H1 (cell line): ENCODE measurements at regions not wholly inside any gene's neighbourhood (a gene's known extent, or its start where the extent isn't known, plus 50 kb on each side); places are given as distances from the start of the nearest gene placed in this dataset.

Experiments
- CTCF ChIA-PET: fragments of 300-600 bp; sonication (Branson Sonifier 250); formaldehyde crosslinking; loops from one replicate; lab custom pipeline; 2021; ENCODE audit not compliant: partially characterized antibody; lab: Charles Lee
- POLR2A ChIA-PET: fragments of 300-600 bp; sonication (Branson Sonifier 250); formaldehyde crosslinking; loops from one replicate; lab custom pipeline; 2021; ENCODE audit warnings: inconsistent platforms; ENCODE audit not compliant: partially characterized antibody; lab: Charles Lee
- DNase-seq, 2 experiments: peaks; one replicate each; pipeline versions ENCODE4 v3.0.0 to v3.0.0-alpha.2; 2010 to 2022; ENCODE audit warnings: low spot score in 2 of 2, low read depth in 1 of 2, mixed read lengths in 1 of 2
- FAIRE-seq: peaks from 2 replicates; lab custom pipeline; 2011; peaks lifted over from hg19 to GRCh38; lab: Jason Lieb, UNC
- H2AFZ ChIP-seq: 2 replicates; pipeline ENCODE4 v1.8.1; 2012; ENCODE audit warnings: low read length, inconsistent platforms
- H2AK5ac ChIP-seq: 2 replicates; pipeline ENCODE4 v1.6.1; 2013; ENCODE audit warnings: low read depth, low read length
- H2BK120ac ChIP-seq: replicated peaks from 2 replicates; pipeline ENCODE3; 2013; ENCODE audit warnings: low read depth, low read length, inconsistent platforms
- H2BK12ac ChIP-seq: 2 replicates; pipeline ENCODE4 v1.6.1; 2013; ENCODE audit warnings: low read depth, low read length
- H2BK15ac ChIP-seq: 2 replicates; pipeline ENCODE4 v1.6.1; 2013; ENCODE audit warnings: low read length
- H2BK20ac ChIP-seq: 2 replicates; pipeline ENCODE4 v1.6.1; 2013; ENCODE audit warnings: low read length
- H2BK5ac ChIP-seq: 2 replicates; pipeline ENCODE4 v1.6.1; 2013; ENCODE audit warnings: low read depth, low read length
- H3K14ac ChIP-seq: 2 replicates; pipeline ENCODE4 v1.6.1; 2013; ENCODE audit warnings: inconsistent platforms; ENCODE audit not compliant: insufficient read length
- H3K18ac ChIP-seq: 2 replicates; pipeline ENCODE4 v1.6.1; 2013; ENCODE audit warnings: low read length; ENCODE audit errors: extremely low read depth
- H3K23ac ChIP-seq: 2 replicates; pipeline ENCODE4 v1.6.1; 2013; ENCODE audit warnings: inconsistent platforms; ENCODE audit not compliant: insufficient read length
- H3K23me2 ChIP-seq: 2 replicates; pipeline ENCODE4 v1.6.1; 2013; ENCODE audit warnings: low read depth, low read length
- H3K27ac ChIP-seq: 2 replicates; pipeline ENCODE4 v1.6.1; 2011; ENCODE audit warnings: low read depth, low read length, inconsistent platforms
- H3K27me3 ChIP-seq, 4 experiments: replicated peaks in 1 of 4; 1 replicate in 1 of 4; 2 replicates in 3 of 4; pipeline versions ENCODE4 v1.6.1 to v1.8.1; 2011 to 2013; ENCODE audit warnings: low read length in 3 of 4, mild to moderate bottlenecking in 3 of 4, inconsistent platforms in 2 of 4, mixed read lengths in 2 of 4, moderate library complexity in 1 of 4; ENCODE audit not compliant: control insufficient read depth in 3 of 4, insufficient read depth in 3 of 4; ENCODE audit errors: extremely low read depth in 1 of 4
- H3K36me3 ChIP-seq, 4 experiments: 2 replicates each; pipeline versions ENCODE4 v1.6.1 to v1.8.1; 2011 to 2013; ENCODE audit warnings: mild to moderate bottlenecking in 4 of 4, low read length in 3 of 4, moderate library complexity in 2 of 4, control low read depth in 1 of 4, inconsistent platforms in 1 of 4; ENCODE audit not compliant: insufficient read depth in 4 of 4, control insufficient read depth in 2 of 4
- H3K4ac ChIP-seq: replicated peaks from 2 replicates; pipeline ENCODE3; 2013; ENCODE audit warnings: low read length, low read depth, mixed read lengths, inconsistent platforms; ENCODE audit not compliant: insufficient read length
- H3K4me1 ChIP-seq, 4 experiments: replicated peaks in 1 of 4; 1 replicate in 1 of 4; 2 replicates in 3 of 4; pipeline versions ENCODE4 v1.6.1 to v1.8.1; 2011 to 2013; ENCODE audit warnings: low read length in 3 of 4, inconsistent platforms in 2 of 4, mixed read lengths in 1 of 4; ENCODE audit not compliant: insufficient read depth in 4 of 4, control insufficient read depth in 3 of 4
- H3K4me2 ChIP-seq, 2 experiments: 2 replicates each; pipeline versions ENCODE4 v1.6.1 to v1.8.1; 2011 to 2013; ENCODE audit warnings: low read depth in 2 of 2, low read length in 2 of 2, control low read depth in 1 of 2, inconsistent platforms in 1 of 2, mild to moderate bottlenecking in 1 of 2; ENCODE audit not compliant: insufficient read depth in 1 of 2
- H3K4me3 ChIP-seq, 4 experiments: fragments of 200-600, 300-600 bp in 1 of 4; sonication (generic), shearing (Covaris generic), sonication (Bioruptor Twin) in 1 of 4; 2 replicates each; pipeline versions ENCODE4 v1.5.1 to v1.8.1; 2011 to 2016; ENCODE audit warnings: low read length in 4 of 4, low read depth in 3 of 4, control low read depth in 2 of 4, inconsistent platforms in 2 of 4, mild to moderate bottlenecking in 2 of 4, mixed read lengths in 1 of 4, moderate library complexity in 1 of 4; ENCODE audit not compliant: insufficient read depth in 2 of 4; ENCODE audit errors: extremely low read depth in 1 of 4
- H3K56ac ChIP-seq: replicated peaks from 2 replicates; pipeline ENCODE3; 2013; ENCODE audit warnings: low read depth, mild to moderate bottlenecking, mixed read lengths, low read length, inconsistent platforms; ENCODE audit not compliant: insufficient read length
- H3K79me1 ChIP-seq: 2 replicates; pipeline ENCODE4 v1.6.1; 2013; ENCODE audit warnings: low read depth, low read length, control low read depth
- H3K79me2 ChIP-seq, 2 experiments: 2 replicates each; pipeline versions ENCODE4 v1.6.1 to v1.8.1; 2012 to 2013; ENCODE audit warnings: low read length in 2 of 2, mild to moderate bottlenecking in 2 of 2, inconsistent platforms in 1 of 2; ENCODE audit not compliant: insufficient read depth in 2 of 2, control insufficient read depth in 1 of 2
- H3K9ac ChIP-seq, 4 experiments: replicated peaks in 1 of 4; 1 replicate in 1 of 4; 2 replicates in 3 of 4; pipeline versions ENCODE4 v1.6.1 to v1.8.1; 2011 to 2013; ENCODE audit warnings: low read depth in 3 of 4, low read length in 3 of 4, control low read depth in 2 of 4, mild to moderate bottlenecking in 2 of 4, moderate library complexity in 2 of 4, inconsistent platforms in 1 of 4; ENCODE audit errors: extremely low read depth in 1 of 4
- H3K9me3 ChIP-seq, 2 experiments: 2 replicates each; pipeline versions ENCODE4 v1.6.1 to v1.8.1; 2012 to 2013; ENCODE audit warnings: mild to moderate bottlenecking in 2 of 2, moderate library complexity in 2 of 2, control low read depth in 1 of 2, inconsistent platforms in 1 of 2, low read depth in 1 of 2, low read length in 1 of 2, mixed read lengths in 1 of 2; ENCODE audit not compliant: insufficient read depth in 2 of 2
- H4K20me1 ChIP-seq, 2 experiments: replicated peaks in 1 of 2; 2 replicates each; pipeline versions ENCODE3 to v1.8.1; 2011 to 2013; ENCODE audit warnings: inconsistent platforms in 2 of 2, low read length in 2 of 2, mild to moderate bottlenecking in 1 of 2; ENCODE audit not compliant: insufficient read depth in 2 of 2, control insufficient read depth in 1 of 2
- H4K5ac ChIP-seq: 2 replicates; pipeline ENCODE4 v1.6.1; 2013; ENCODE audit warnings: low read length, low read depth, mixed read lengths, inconsistent platforms; ENCODE audit not compliant: insufficient read length
- H4K8ac ChIP-seq: 2 replicates; pipeline ENCODE4 v1.8.0; 2013; ENCODE audit warnings: mild to moderate bottlenecking, moderate library complexity, low read length, inconsistent platforms; ENCODE audit not compliant: insufficient read depth; ENCODE audit errors: extremely low read depth
- H4K91ac ChIP-seq: replicated peaks from 2 replicates; pipeline ENCODE3; 2013; ENCODE audit warnings: low read length, mixed read lengths, inconsistent platforms; ENCODE audit not compliant: insufficient read length
- POLR2AphosphoS5 ChIP-seq: IDR thresholded peaks from 2 replicates; pipeline ENCODE4 v1.6.1; 2011; ENCODE audit warnings: low read depth, low read length
- SIX5 ChIP-seq: IDR thresholded peaks from 2 replicates; pipeline ENCODE4 v1.6.1; 2011; ENCODE audit warnings: mild to moderate bottlenecking, low read depth, low read length
- SP2 ChIP-seq: IDR thresholded peaks from 2 replicates; pipeline ENCODE4 v1.6.1; 2012; ENCODE audit warnings: mild to moderate bottlenecking, low read length, inconsistent platforms
- SRF ChIP-seq: IDR thresholded peaks from 2 replicates; pipeline ENCODE4 v1.6.1; 2011; ENCODE audit warnings: mild to moderate bottlenecking, low read depth, low read length, moderate library complexity
- WGBS, 2 experiments: shearing (Covaris generic) in 1 of 2; methylation state at CpG; one replicate each; pipeline versions ENCODE4 v1.1.6 to v1.1.7; 2013 to 2015; ENCODE audit warnings: low lambda C conversion rate in 2 of 2, mixed read lengths in 2 of 2, inconsistent platforms in 1 of 2, low coverage in 1 of 2, missing lambda C conversion rate in 1 of 2; ENCODE audit not compliant: insufficient replicate concordance in 2 of 2, insufficient coverage in 1 of 2, insufficient read length in 1 of 2; ENCODE audit errors: extremely low coverage in 1 of 2, missing lambda C conversion rate in 1 of 2; 5-methylcytosine and 5-hydroxymethylcytosine counted together
- TF ChIP-seq, protein P1 (sequence below): IDR thresholded peaks from 2 replicates; pipeline ENCODE4 v1.6.1; 2011; ENCODE audit warnings: low read depth, mild to moderate bottlenecking, low read length; ENCODE audit not compliant: insufficient read depth
- TF ChIP-seq, protein P2 (sequence below): IDR thresholded peaks from 2 replicates; pipeline ENCODE4 v1.6.1; 2012; ENCODE audit warnings: inconsistent platforms
- TF ChIP-seq, protein P3 (sequence below): IDR thresholded peaks from 2 replicates; pipeline ENCODE4 v1.6.1; 2012; ENCODE audit warnings: low read length, inconsistent platforms

DNA sequence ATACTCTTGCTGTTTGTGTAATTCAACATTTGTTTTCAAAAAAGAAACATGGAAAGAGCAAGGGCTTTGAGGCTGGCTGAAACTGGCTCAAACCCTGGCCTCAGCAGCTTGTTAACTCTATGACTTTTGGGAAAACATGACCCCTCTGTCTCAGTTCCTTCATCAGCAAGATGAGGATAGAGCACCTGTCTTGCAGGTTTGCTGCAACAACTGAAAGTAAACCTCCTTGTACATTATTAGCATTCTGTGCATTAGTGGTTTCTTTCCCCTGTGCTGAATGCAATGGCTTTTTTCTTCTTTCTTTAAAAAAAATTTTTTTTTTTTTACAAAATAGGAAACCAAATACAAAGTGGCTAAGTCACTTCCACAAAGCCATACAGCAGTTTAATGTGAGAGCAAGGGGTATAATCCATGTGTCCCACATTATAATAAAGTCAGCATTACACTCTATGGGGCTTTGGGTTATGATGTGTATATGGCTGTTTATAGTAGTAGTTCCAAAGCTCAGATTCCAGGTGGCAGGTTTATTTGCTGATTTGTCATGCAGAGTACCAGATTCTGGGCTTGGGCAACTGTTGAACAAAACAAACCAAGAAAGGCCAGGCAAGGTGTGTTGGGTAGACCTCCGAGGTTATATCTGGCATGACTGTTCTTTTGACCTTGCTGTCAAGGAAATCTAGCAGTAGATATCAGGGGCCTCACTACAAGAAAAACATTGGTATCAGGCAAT is 194.5 kb upstream of the CNOT2 start:
- Histone ChIP-seq H3K14ac (no peak overlapping the region), H3K4me1 (peaks cover 0 to 6% (median 1%) of the 10 kb centered on the region in 4 experiments; a peak in 1 of 7 replicates), H3K36me3 (no peaks in the 10 kb centered on the region), H4K91ac (no peak overlapping the region), H3K4ac (no peak overlapping the region), H3K18ac (no peak overlapping the region), H3K23me2 (no peaks in the 10 kb centered on the region), H4K20me1 (no peaks in the 10 kb centered on the region), H2BK20ac (no peak overlapping the region), H2BK15ac (no peak overlapping the region), H3K9me3 (no peaks in the 10 kb centered on the region), H3K79me2 (no peaks in the 10 kb centered on the region), H4K5ac (no peak overlapping the region), H2BK5ac (no peak overlapping the region), H3K79me1 (no peaks in the 10 kb centered on the region), H3K4me3 (no peak overlapping the region), H2AK5ac (no peak overlapping the region), H3K27me3 (no peaks in the 10 kb centered on the region), H2AFZ (no peak overlapping the region), H2BK12ac (no peak overlapping the region), H3K9ac (no peak overlapping the region), H4K8ac (no peak overlapping the region), H3K23ac (no peak overlapping the region), H3K56ac (no peak overlapping the region), H3K27ac (no peak overlapping the region), H2BK120ac (no peak overlapping the region), H3K4me2 (no peak overlapping the region)
- FAIRE-seq (no peak), DNase-seq (no peak)
- 93% methylated on average over 1 of the region's 1 CpG; no CpG with 5 or more reads in 1 of the 2 experiments for WGBS, 2 experiments
- TF ChIP-seq, protein P1, sequence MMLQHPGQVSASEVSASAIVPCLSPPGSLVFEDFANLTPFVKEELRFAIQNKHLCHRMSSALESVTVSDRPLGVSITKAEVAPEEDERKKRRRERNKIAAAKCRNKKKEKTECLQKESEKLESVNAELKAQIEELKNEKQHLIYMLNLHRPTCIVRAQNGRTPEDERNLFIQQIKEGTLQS: no peak
- TF ChIP-seq SIX5 (no peak), POLR2AphosphoS5 (no peak), SP2 (no peak), SRF (no peak)
- TF ChIP-seq, protein P2, sequence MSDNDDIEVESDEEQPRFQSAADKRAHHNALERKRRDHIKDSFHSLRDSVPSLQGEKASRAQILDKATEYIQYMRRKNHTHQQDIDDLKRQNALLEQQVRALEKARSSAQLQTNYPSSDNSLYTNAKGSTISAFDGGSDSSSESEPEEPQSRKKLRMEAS: no peak
- TF ChIP-seq, protein P3, sequence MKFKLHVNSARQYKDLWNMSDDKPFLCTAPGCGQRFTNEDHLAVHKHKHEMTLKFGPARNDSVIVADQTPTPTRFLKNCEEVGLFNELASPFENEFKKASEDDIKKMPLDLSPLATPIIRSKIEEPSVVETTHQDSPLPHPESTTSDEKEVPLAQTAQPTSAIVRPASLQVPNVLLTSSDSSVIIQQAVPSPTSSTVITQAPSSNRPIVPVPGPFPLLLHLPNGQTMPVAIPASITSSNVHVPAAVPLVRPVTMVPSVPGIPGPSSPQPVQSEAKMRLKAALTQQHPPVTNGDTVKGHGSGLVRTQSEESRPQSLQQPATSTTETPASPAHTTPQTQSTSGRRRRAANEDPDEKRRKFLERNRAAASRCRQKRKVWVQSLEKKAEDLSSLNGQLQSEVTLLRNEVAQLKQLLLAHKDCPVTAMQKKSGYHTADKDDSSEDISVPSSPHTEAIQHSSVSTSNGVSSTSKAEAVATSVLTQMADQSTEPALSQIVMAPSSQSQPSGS: no peak
- CTCF ChIA-PET: no interaction called here
- POLR2A ChIA-PET: interaction anchor here (0.6 kb wide), 1 partner anchor 73 kb away, joined by 3 read pairs; no protein-coding TSS in a partner anchor
